ENCODE measurements at regions not wholly inside any gene's neighbourhood (a gene's known extent, or its start where the extent isn't known, plus 50 kb on each side); places are given as distances from the start of the nearest gene placed in this dataset.

DNA sequence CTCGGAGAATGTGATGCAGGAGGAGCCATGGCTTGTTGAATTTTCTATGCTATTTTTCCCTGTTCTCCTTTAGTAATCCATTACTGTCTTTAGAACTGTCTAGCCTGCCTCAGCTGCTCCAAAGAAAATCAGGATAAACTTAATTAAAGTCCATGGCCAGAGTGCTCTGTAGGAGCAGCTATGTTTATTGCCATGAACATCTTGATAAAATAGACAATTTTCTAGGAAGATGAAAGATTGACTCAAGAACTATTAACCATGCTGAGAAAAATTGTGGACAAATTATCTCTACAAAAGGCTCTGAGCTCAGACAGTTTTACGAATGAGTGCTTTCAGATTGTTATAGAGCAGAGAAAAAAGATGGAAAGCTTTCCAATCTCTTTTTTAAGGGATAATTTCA lies 193.0 kb downstream of the TTC32 start:
- H3K9me3 Mint-ChIP-seq: peaks cover 1% of the 10 kb centered on the region
- ChIA-PET CTCF (interaction anchor here (0.7 kb wide), 1 partner anchor 1427 kb away, joined by 3 read pairs; no protein-coding TSS in a partner anchor), POLR2A (no interaction called here)
- intact Hi-C loops (cut with micrococcal nuclease): no loop called here
- TF ChIP-seq, protein P1, sequence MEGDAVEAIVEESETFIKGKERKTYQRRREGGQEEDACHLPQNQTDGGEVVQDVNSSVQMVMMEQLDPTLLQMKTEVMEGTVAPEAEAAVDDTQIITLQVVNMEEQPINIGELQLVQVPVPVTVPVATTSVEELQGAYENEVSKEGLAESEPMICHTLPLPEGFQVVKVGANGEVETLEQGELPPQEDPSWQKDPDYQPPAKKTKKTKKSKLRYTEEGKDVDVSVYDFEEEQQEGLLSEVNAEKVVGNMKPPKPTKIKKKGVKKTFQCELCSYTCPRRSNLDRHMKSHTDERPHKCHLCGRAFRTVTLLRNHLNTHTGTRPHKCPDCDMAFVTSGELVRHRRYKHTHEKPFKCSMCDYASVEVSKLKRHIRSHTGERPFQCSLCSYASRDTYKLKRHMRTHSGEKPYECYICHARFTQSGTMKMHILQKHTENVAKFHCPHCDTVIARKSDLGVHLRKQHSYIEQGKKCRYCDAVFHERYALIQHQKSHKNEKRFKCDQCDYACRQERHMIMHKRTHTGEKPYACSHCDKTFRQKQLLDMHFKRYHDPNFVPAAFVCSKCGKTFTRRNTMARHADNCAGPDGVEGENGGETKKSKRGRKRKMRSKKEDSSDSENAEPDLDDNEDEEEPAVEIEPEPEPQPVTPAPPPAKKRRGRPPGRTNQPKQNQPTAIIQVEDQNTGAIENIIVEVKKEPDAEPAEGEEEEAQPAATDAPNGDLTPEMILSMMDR (IDR thresholded peaks at IDR 0.05): no peak
- no peaks in the 10 kb centered on the region for H3K27me3 Mint-ChIP-seq
- DNase-seq: no peak
- no peak for ATAC-seq
- no peak overlapping the region for H3K4me3 Mint-ChIP-seq
- H3K27ac Mint-ChIP-seq: no peak overlapping the region
- H3K4me1 Mint-ChIP-seq (ENCODE audit: low read depth): no peaks in the 10 kb centered on the region
- no peaks in the 10 kb centered on the region for H3K36me3 Mint-ChIP-seq (ENCODE audit: low read depth)

- Mint-ChIP-seq H3K4me3 (no peak overlapping the region), H3K36me3 (ENCODE audit: low read depth) (no peaks in the 10 kb centered on the region), H3K9me3 (no peaks in the 10 kb centered on the region), H3K4me1 (ENCODE audit: low read depth) (no peaks in the 10 kb centered on the region), H3K27me3 (peaks cover 3% of the 10 kb centered on the region), H3K27ac (no peak overlapping the region)
- TF ChIP-seq, protein P1 (IDR thresholded peaks at IDR 0.05): no peak
- ChIA-PET POLR2A (no interaction called here), CTCF (no interaction called here)
- ATAC-seq: no peak
- intact Hi-C loops (cut with micrococcal nuclease): no loop called here
- DNase-seq: no peak
Observed at GRCh38 chr2:19706332-19706731, 195.5 kb downstream of the TTC32 start.

DNA sequence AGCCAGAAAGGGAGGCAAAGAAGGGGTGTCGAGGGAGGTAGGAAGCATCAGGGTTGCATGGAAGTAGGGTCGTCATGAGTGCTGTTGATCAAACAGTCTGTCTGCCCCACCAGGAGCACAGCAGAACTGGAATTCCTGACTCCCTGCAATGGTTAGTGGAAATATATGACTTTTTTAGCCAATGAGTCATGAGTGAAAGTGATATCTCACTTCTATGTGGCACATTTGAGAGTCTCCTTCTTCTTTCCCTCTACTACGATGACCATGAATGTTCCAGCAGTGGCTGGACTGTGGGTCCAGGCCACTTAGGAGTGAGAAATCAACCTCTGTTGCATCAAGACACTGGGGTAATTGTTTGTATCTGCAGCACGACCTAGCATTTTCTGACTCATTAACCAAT lies 199.5 kb downstream of the TTC32 start:
- TF ChIP-seq, protein P1 (IDR thresholded peaks at IDR 0.05): no peak
- no peak overlapping the region for H3K4me3 Mint-ChIP-seq
- no peaks in the 10 kb centered on the region for H3K4me1 Mint-ChIP-seq (ENCODE audit: low read depth)
- intact Hi-C loops (cut with micrococcal nuclease): no loop called here
- ChIA-PET CTCF (no interaction called here), POLR2A (no interaction called here)
- no peak overlapping the region for H3K27ac Mint-ChIP-seq
- no peaks in the 10 kb centered on the region for H3K36me3 Mint-ChIP-seq (ENCODE audit: low read depth)
- DNase-seq (no peak), ATAC-seq (no peak)
- H3K9me3 Mint-ChIP-seq: peaks cover 7% of the 10 kb centered on the region
- peaks cover 8% of the 10 kb centered on the region for H3K27me3 Mint-ChIP-seq

DNA sequence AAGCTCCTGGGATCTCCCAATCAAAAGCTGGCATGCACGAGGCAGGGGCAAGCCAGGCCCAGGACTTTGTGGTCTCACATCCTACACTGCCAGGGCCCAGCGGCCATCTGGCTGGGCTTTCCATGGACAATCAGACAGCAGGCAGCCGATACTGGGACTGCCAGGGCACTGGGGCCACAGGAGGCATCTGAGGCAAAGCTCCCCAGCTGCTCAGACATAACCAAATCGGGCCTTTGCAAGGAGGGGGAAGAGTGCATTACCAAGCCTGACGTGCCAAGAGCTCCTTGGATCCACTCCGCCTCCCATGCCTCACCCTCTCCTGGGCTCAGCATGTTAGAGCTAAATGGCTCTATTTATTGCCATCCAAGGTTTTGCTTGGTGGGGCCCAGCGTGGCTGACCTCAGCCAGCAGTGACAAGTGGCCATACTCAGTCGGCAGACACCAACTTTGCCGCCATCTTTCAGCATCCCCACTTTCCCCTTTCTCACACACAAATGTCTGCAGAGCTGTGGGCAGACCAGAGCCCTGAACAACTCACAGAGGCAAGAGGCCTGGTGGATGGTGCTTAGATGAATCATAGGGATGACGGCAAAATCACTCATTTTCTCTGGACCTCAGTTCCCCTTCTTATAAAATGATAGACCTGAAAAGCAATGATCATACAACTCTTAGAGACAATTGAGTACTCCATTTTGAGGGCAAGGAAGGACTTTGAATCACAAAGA lies 200.8 kb downstream of the TTC32 start:
- Mint-ChIP-seq H3K27ac (no peak overlapping the region), H3K9me3 (peaks cover 8% of the 10 kb centered on the region), H3K27me3 (peaks cover 8% of the 10 kb centered on the region), H3K4me1 (ENCODE audit: low read depth) (no peaks in the 10 kb centered on the region), H3K36me3 (ENCODE audit: low read depth) (no peaks in the 10 kb centered on the region), H3K4me3 (no peak overlapping the region)
- ATAC-seq: no peak
- intact Hi-C loops (cut with micrococcal nuclease): no loop called here
- POLR2A ChIA-PET: no interaction called here
- CTCF ChIA-PET: no interaction called here
- TF ChIP-seq, protein P1 (IDR thresholded peaks at IDR 0.05): no peak
- DNase-seq: no peak

- TF ChIP-seq, protein P1 (IDR thresholded peaks at IDR 0.05): no peak
- intact Hi-C loops (cut with micrococcal nuclease): no loop called here
- peaks cover 8% of the 10 kb centered on the region for H3K27me3 Mint-ChIP-seq
- H3K4me3 Mint-ChIP-seq: no peak overlapping the region
- H3K9me3 Mint-ChIP-seq: peaks cover 8% of the 10 kb centered on the region
- DNase-seq (no peak), ATAC-seq (no peak)
- H3K4me1 Mint-ChIP-seq (ENCODE audit: low read depth): no peaks in the 10 kb centered on the region
- H3K27ac Mint-ChIP-seq: no peak overlapping the region
- ChIA-PET POLR2A (no interaction called here), CTCF (no interaction called here)
- H3K36me3 Mint-ChIP-seq (ENCODE audit: low read depth): no peaks in the 10 kb centered on the region
Observed at GRCh38 chr2:19697131-19697530, 204.7 kb downstream of the TTC32 start.
